GM23248 (cell line): ENCODE measurements at regions not wholly inside any gene's neighbourhood (a gene's known extent, or its start where the extent isn't known, plus 50 kb on each side); places are given as distances from the start of the nearest gene placed in this dataset.

Experiments
- DNase-seq: peaks from one replicate; pipeline ENCODE4 v3.0.0-alpha.2; 2015
- H2AFZ ChIP-seq: fragments of 200-600 bp; sonication (generic); 2 replicates; pipeline ENCODE4 v1.6.1; 2016; ENCODE audit warnings: antibody characterized with exemption
- H3F3A ChIP-seq: fragments of 200-600 bp; sonication (generic); 2 replicates; pipeline ENCODE4 v1.6.1; 2016; ENCODE audit warnings: mild to moderate bottlenecking, antibody characterized with exemption, mixed run types; ENCODE audit not compliant: insufficient read depth
- H3K27ac ChIP-seq: fragments of 200-600 bp; sonication (generic); 2 replicates; pipeline ENCODE4 v1.5.1; 2016; ENCODE audit warnings: mild to moderate bottlenecking
- H3K27me3 ChIP-seq: fragments of 200-600 bp; sonication (generic); replicated peaks from 2 replicates; pipeline ENCODE4 v1.6.1; 2016; ENCODE audit warnings: mild to moderate bottlenecking; ENCODE audit not compliant: insufficient read depth
- H3K36me3 ChIP-seq: fragments of 200-600 bp; sonication (generic); 2 replicates; pipeline ENCODE4 v1.6.1; 2016; ENCODE audit warnings: low read depth, mild to moderate bottlenecking
- H3K4me1 ChIP-seq: fragments of 200-600 bp; sonication (generic); 2 replicates; pipeline ENCODE4 v1.6.1; 2016; ENCODE audit warnings: mild to moderate bottlenecking; ENCODE audit not compliant: insufficient read depth
- H3K4me2 ChIP-seq: fragments of 200-600 bp; sonication (generic); one replicate; pipeline ENCODE4 v1.6.1; 2016; ENCODE audit warnings: mild to moderate bottlenecking; ENCODE audit not compliant: unreplicated experiment
- H3K4me3 ChIP-seq: fragments of 200-600 bp; sonication (generic); 2 replicates; pipeline ENCODE4 v1.5.1; 2016; ENCODE audit warnings: mild to moderate bottlenecking
- H3K79me2 ChIP-seq: fragments of 200-600 bp; sonication (generic); 2 replicates; pipeline ENCODE4 v1.6.1; 2016; ENCODE audit warnings: mild to moderate bottlenecking; ENCODE audit not compliant: insufficient read depth
- H3K9ac ChIP-seq: fragments of 200-600 bp; sonication (generic); 2 replicates; pipeline ENCODE4 v1.6.1; 2016; ENCODE audit warnings: mild to moderate bottlenecking
- H3K9me2 ChIP-seq: fragments of 200-600 bp; sonication (generic); 2 replicates; pipeline ENCODE4 v1.6.1; 2016; ENCODE audit warnings: mixed run types, mild to moderate bottlenecking, moderate library complexity; ENCODE audit not compliant: insufficient read depth
- H3K9me3 ChIP-seq: fragments of 200-600 bp; sonication (generic); one replicate; pipeline ENCODE4 v1.6.1; 2017; ENCODE audit warnings: low read depth
- H4K20me1 ChIP-seq: fragments of 200-600 bp; sonication (generic); 2 replicates; pipeline ENCODE4 v1.6.0; 2016; ENCODE audit not compliant: insufficient read depth
- EZH2 ChIP-seq: fragments of 200-600 bp; sonication (generic); IDR thresholded peaks from 2 replicates; pipeline ENCODE4 v1.6.1; 2018; ENCODE audit warnings: antibody characterized with exemption, mild to moderate bottlenecking; ENCODE audit not compliant: insufficient read depth, poor library complexity, severe bottlenecking
- EZH2phosphoT487 ChIP-seq: fragments of 200-600 bp; sonication (generic); IDR thresholded peaks from 2 replicates; pipeline ENCODE4 v1.6.1; 2018; ENCODE audit warnings: antibody characterized with exemption, moderate library complexity, mild to moderate bottlenecking, low read depth; ENCODE audit not compliant: insufficient read depth
- WGBS, 2 experiments: methylation state at CpG; one replicate each; pipeline ENCODE4 v1.1.6; 2015 to 2017; ENCODE audit warnings: low lambda C conversion rate in 2 of 2, low coverage in 1 of 2; ENCODE audit errors: missing lambda C conversion rate in 2 of 2; 5-methylcytosine and 5-hydroxymethylcytosine counted together
- in situ Hi-C: fragments of 300-500 bp; cut with MboI; formaldehyde crosslinking; loops from 2 replicates; pipeline ENCODE4 v1.15.0; 2020

GRCh38 chr4:100707786-100708185, 190.0 kb upstream of the EMCN start:
- WGBS, 2 experiments: 94 to 95% methylated on average over 1 of the region's 1 CpG

GRCh38 chr4:100696531-100696930, 178.7 kb upstream of the EMCN start:
- no peak for DNase-seq
- no peaks in the 10 kb centered on the region for H3K9me2 ChIP-seq
- no peaks in the 10 kb centered on the region for H3K36me3 ChIP-seq
- WGBS, 2 experiments: 72 to 75% methylated on average over 4 of the region's 4 CpGs
- no peak overlapping the region for H3K27ac ChIP-seq
- in situ Hi-C loops: no loop called here
- no peaks in the 10 kb centered on the region for H3K4me1 ChIP-seq
- no peak overlapping the region for H3K4me3 ChIP-seq
- no peak overlapping the region; the same call in 1 of the 2 replicates for H2AFZ ChIP-seq
- no peaks in the 10 kb centered on the region for H4K20me1 ChIP-seq
- no peaks in the 10 kb centered on the region for H3K79me2 ChIP-seq
- no peaks in the 10 kb centered on the region for H3F3A ChIP-seq
- TF ChIP-seq EZH2 (no peak), EZH2phosphoT487 (no peak)
- H3K4me2 ChIP-seq: no peak overlapping the region
- no peaks in the 10 kb centered on the region for H3K27me3 ChIP-seq
- no peak overlapping the region for H3K9ac ChIP-seq
- H3K9me3 ChIP-seq: no peaks in the 10 kb centered on the region

More at GRCh38 chr4:100707786-100708185, 190.0 kb upstream of the EMCN start:
- Histone ChIP-seq H3K27me3 (no peaks in the 10 kb centered on the region), H3K36me3 (no peaks in the 10 kb centered on the region), H3K9ac (no peak overlapping the region), H4K20me1 (no peaks in the 10 kb centered on the region), H3K27ac (no peak overlapping the region), H3K4me2 (no peak overlapping the region), H3K4me1 (no peaks in the 10 kb centered on the region), H3K79me2 (no peaks in the 10 kb centered on the region), H3K9me3 (no peaks in the 10 kb centered on the region), H3F3A (no peaks in the 10 kb centered on the region), H2AFZ (no peak overlapping the region), H3K9me2 (no peaks in the 10 kb centered on the region), H3K4me3 (no peak overlapping the region)
- TF ChIP-seq EZH2 (no peak), EZH2phosphoT487 (no peak)
- no peak for DNase-seq
- in situ Hi-C loops: no loop called here

GRCh38 chr4:100695871-100696270, 178.0 kb upstream of the EMCN start:
- Histone ChIP-seq H3F3A (no peaks in the 10 kb centered on the region), H3K27ac (no peak overlapping the region), H3K27me3 (no peaks in the 10 kb centered on the region), H4K20me1 (no peaks in the 10 kb centered on the region), H3K4me3 (no peak overlapping the region), H3K4me2 (no peak overlapping the region), H3K79me2 (no peaks in the 10 kb centered on the region), H3K36me3 (no peaks in the 10 kb centered on the region), H3K9me2 (no peaks in the 10 kb centered on the region), H2AFZ (no peak overlapping the region; the same call in 1 of the 2 replicates), H3K9me3 (no peaks in the 10 kb centered on the region), H3K9ac (no peak overlapping the region), H3K4me1 (no peaks in the 10 kb centered on the region)
- DNase-seq: no peak
- TF ChIP-seq EZH2phosphoT487 (no peak), EZH2 (no peak)
- 89 to 97% methylated on average over 1 of the region's 1 CpG for WGBS, 2 experiments
- in situ Hi-C loops: no loop called here

GRCh38 chr4:100695039-100695654, 177.3 kb upstream of the EMCN start:
- H3F3A ChIP-seq: no peaks in the 10 kb centered on the region
- no peak overlapping the region for H3K9ac ChIP-seq
- H4K20me1 ChIP-seq: no peaks in the 10 kb centered on the region
- in situ Hi-C loops: no loop called here
- H3K36me3 ChIP-seq: no peaks in the 10 kb centered on the region
- no peaks in the 10 kb centered on the region for H3K27me3 ChIP-seq
- TF ChIP-seq EZH2phosphoT487 (no peak), EZH2 (no peak)
- H3K79me2 ChIP-seq: no peaks in the 10 kb centered on the region
- H3K9me3 ChIP-seq: no peaks in the 10 kb centered on the region
- H3K4me3 ChIP-seq: no peak overlapping the region
- DNase-seq: no peak
- H2AFZ ChIP-seq: no peak overlapping the region
- H3K27ac ChIP-seq: no peak overlapping the region
- 55 to 61% methylated on average over 3 of the region's 3 CpGs for WGBS, 2 experiments
- H3K4me2 ChIP-seq: no peak overlapping the region
- H3K9me2 ChIP-seq: no peaks in the 10 kb centered on the region
- no peaks in the 10 kb centered on the region for H3K4me1 ChIP-seq
